ENCODE measurements at regions not wholly inside any gene's neighbourhood (a gene's known extent, or its start where the extent isn't known, plus 50 kb on each side); places are given as distances from the start of the nearest gene placed in this dataset.

- TF ChIP-seq, protein P1, sequence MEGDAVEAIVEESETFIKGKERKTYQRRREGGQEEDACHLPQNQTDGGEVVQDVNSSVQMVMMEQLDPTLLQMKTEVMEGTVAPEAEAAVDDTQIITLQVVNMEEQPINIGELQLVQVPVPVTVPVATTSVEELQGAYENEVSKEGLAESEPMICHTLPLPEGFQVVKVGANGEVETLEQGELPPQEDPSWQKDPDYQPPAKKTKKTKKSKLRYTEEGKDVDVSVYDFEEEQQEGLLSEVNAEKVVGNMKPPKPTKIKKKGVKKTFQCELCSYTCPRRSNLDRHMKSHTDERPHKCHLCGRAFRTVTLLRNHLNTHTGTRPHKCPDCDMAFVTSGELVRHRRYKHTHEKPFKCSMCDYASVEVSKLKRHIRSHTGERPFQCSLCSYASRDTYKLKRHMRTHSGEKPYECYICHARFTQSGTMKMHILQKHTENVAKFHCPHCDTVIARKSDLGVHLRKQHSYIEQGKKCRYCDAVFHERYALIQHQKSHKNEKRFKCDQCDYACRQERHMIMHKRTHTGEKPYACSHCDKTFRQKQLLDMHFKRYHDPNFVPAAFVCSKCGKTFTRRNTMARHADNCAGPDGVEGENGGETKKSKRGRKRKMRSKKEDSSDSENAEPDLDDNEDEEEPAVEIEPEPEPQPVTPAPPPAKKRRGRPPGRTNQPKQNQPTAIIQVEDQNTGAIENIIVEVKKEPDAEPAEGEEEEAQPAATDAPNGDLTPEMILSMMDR (IDR thresholded peaks at IDR 0.05), result no peak
- TF ChIP-seq EZH2 (IDR thresholded peaks at IDR 0.05), result no peak
- TF ChIP-seq EZH2phosphoT487 (IDR thresholded peaks at IDR 0.05), result no peak
These were observed 171.6 kb upstream of the SETBP1 start for GRCh38 chr18:44509048-44509447.

Data from neural progenitor cell (in vitro differentiated cells).